GM19043 (cell line): ENCODE measurements at regions not wholly inside any gene's neighbourhood (a gene's known extent, or its start where the extent isn't known, plus 50 kb on each side); places are given as distances from the start of the nearest gene placed in this dataset.
"Not testable (repeated sequence)": the region's sequence is repeated elsewhere in the genome, so short reads cannot be mapped to it uniquely, and the experiment has no call there.

ENCODE experiments used
- ATAC-seq: cut with Tn5 transposase; IDR thresholded peaks from one replicate; pipeline ENCODE4 v1.9.1; 2021; ENCODE audit warnings: low read depth; ENCODE audit not compliant: unreplicated experiment

GRCh38 chr4:126448086-126448845 lies 1133.5 kb downstream of the FAT4 start:
- ATAC-seq, result no peak

- no peak for ATAC-seq
Observed at GRCh38 chr4:126451237-126451873, 1136.6 kb downstream of the FAT4 start.

- ATAC-seq, result no peak
Observed at GRCh38 chr4:126455865-126456264, 1141.1 kb downstream of the FAT4 start.

- ATAC-seq, result no peak
Observed at GRCh38 chr4:126458993-126459392, 1144.2 kb downstream of the FAT4 start.

- ATAC-seq, result no peak
Observed at GRCh38 chr4:126465341-126465740, 1150.6 kb downstream of the FAT4 start.

GRCh38 chr4:126466848-126467247 lies 1152.1 kb downstream of the FAT4 start:
- ATAC-seq, result no peak

GRCh38 chr4:126468144-126468543 lies 1153.4 kb downstream of the FAT4 start:
- no peak for ATAC-seq

GRCh38 chr4:126470862-126471261 lies 1156.1 kb downstream of the FAT4 start:
- ATAC-seq, result no peak

GRCh38 chr4:126475730-126476129 lies 1157.0 kb upstream of the INTU start:
- no peak for ATAC-seq

- no peak for ATAC-seq
Observed at GRCh38 chr4:126479709-126480108, 1153.0 kb upstream of the INTU start.

- ATAC-seq, result no peak
Observed at GRCh38 chr4:126482311-126482710, 1150.4 kb upstream of the INTU start.

- ATAC-seq, result no peak
Observed at GRCh38 chr4:126486377-126486776, 1146.4 kb upstream of the INTU start.

GRCh38 chr4:126489826-126490463 lies 1142.8 kb upstream of the INTU start:
- ATAC-seq, result no peak

GRCh38 chr4:126495163-126495752 lies 1137.5 kb upstream of the INTU start:
- no peak for ATAC-seq

- no peak for ATAC-seq
Observed at GRCh38 chr4:126512979-126513378, 1119.8 kb upstream of the INTU start.

- ATAC-seq, result no peak
Observed at GRCh38 chr4:126513596-126513995, 1119.2 kb upstream of the INTU start.

GRCh38 chr4:126520731-126521130 lies 1112.0 kb upstream of the INTU start:
- no peak for ATAC-seq

GRCh38 chr4:126525400-126525799 lies 1107.4 kb upstream of the INTU start:
- not testable (repeated sequence) for ATAC-seq

GRCh38 chr4:126526335-126526734 lies 1106.4 kb upstream of the INTU start:
- no peak for ATAC-seq

GRCh38 chr4:126529997-126530396 lies 1102.8 kb upstream of the INTU start:
- ATAC-seq, result no peak

- no peak for ATAC-seq
Observed at GRCh38 chr4:126530996-126531585, 1101.7 kb upstream of the INTU start.
